Fibroblast of skin of abdomen (primary cell): ENCODE measurements at regions not wholly inside any gene's neighbourhood (a gene's known extent, or its start where the extent isn't known, plus 50 kb on each side); places are given as distances from the start of the nearest gene placed in this dataset.

Experiments
- DNase-seq: peaks from one replicate; pipeline ENCODE4 v3.0.0-alpha.2; 2013

DNA sequence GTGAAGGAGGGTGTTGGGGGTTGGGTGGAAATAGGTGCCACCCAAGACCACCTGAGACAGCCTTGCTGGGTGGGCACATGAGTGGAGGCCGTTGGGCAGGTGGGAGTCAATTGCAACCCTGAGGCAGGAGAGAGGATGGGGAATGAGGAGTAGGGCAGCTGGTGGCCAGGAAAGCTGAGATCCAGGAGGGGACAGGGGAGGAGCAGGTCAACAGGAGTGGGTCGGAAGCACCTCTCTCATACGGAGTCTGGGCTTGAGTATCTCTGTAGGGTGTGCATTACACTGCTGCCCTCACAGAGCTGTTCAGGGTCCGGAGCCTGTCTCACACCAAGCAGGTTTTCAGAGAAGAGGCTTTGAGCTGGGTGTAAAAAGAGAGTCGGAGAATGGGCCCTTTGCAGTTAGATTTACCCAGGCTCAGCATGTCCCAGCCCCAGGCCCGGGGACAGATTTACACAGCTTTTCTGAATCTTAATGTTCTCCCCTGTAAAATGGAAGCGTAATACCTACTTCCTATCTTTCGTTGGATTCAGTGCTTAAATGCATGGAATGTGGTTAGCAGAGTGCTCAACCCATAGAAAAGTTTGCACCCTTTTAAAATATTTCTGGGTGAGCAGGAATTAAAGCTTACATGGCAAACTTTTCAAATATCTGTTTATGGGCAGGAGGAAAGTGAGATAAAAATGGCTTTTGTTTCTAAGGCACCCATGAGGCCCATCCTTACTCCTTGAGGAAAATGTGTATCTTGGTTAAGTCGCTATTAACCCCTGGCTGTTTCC, 144.0 kb upstream of the MYCN start:
- DNase-seq, result no peak

DNA sequence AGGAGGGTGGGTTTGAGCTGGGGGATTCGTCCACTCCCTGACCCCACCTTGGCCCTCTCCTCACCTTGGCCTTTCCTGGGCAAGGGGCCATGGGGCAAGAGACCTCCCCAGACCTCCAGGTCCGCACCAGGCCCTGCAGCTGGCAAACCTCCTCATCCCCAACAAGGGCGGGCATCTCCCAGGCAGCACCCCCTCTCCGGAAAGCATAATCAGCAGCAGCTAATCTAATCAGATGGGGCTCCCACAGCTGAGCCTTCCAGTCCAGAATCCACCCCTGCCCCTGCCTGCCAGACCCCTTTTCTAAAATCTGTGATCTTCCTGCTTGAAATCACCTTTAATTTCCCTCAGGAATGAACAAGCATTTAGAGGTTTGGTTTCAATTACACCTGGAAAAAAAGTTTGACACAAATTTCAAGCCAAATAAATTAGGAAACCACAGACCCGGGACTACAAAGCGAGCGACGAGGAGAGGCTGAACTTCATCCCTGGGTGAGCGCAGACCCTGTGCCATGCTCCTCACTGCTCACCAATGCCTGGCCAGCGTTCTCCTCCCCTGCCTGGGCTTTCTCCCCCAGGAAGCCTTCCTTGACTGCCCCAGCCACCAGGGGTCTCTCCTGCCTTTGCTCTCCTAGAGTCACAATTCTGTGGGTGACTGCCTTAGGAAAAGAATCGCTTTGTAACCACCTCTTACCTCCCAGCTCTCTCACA, 143.0 kb upstream of the MYCN start:
- no peak for DNase-seq

DNA sequence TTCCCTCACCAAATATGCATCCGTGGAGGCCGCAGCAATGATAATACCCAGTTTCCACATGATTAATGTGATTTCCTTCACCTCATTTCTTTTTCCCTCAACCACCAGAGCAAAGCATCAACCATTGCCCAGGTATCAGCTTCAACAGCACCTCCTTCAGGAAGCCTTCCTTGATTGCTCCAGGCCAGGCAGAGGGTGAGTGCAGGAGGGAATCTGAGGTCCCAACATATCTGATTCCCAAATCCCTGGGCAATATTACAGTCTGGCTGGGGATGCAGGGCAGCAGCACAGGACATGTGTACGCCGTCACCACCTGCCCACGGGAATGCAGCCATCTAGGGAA, 142.4 kb upstream of the MYCN start:
- no peak for DNase-seq

DNA sequence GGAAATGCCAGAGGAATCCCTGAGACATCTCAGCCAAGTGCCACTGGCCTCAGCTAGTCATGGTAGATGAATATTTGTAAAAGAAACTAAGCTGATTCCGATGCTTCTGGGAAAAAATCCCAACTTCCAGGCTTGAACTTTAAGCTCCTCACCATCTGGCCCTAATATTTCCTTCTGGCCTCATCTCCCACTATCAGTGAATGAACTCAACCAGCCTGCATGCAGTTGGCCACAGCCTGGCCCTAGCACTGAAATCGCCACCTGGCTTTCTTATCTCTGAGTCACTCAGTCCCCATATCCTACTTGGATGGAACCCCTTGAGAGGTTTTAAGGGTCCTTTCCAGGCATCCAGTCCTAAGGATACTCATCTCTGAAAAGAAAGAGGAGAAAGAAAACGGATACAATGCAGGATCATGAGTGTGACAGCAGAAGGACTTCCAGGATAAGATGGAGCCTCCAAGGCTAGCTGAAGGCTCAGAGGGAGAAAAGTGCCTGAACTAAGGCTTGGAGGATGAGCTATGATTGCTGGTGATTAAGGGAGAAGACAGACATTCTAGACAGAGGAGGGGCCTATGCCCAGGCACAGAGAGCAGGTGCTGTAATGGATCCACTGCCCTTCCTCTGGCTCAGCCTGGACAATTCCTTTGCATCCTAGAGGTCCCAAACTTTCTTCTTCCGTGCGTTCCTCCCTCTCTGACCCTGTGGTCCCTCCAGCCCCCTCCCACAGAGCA, 141.5 kb upstream of the MYCN start:
- DNase-seq, result no peak

DNA sequence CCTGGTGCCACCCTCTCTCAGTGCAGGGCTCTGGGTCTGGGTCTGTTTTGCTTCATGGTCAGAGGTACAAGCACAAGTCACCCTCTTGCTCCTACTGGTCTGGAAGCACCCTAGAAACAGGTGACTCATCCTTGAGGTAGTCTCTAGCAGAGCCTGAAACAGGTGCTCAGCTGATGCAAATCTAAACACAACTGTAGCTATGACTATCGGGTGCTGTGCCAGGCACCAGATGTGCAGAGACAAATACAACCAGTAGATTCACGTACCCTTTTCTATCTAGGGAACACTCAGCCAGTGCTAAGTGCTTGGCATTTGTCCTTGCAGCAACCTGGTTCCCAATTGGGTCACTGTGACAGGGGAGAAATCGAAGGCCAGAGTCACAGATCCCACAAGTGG, 140.9 kb upstream of the MYCN start:
- no peak for DNase-seq

DNA sequence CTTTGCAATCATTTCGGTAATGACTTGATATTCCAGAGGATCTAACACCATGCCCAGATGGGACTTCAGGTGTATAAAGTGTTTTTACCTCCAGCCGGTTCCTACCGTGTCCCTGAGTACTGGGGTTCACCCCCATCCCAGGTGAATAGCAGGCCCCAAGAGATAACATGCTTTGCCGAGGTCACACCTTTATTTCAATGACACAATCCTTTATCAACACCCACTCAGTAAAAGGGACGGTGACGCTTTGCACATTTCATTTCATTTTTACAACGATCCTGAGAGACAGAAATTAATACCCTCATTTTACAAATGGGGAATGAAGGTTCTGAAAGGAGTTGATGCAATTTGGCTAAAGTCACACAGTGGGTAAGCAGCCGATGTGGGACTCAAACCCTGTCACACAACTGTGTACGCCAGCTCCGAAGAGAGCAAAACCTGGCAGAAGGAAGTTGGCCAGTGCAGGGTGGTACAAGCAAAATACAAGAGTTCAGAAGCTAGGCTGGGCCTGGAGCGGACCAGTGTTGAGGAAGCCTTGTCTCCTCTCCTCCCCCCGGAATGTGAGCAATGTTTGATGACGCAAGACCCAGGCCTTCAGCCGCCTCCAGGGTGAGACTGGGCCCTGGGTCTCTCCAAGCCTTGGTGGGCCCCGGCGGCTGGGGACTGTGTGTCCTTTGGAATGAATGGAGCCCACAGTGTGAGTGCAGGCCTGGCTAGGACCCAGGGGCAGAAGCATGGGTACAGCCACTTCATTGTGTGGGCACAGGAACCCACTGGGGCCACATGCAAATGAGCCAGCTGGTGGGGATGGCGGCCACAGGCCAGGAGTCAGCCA, 139.6 kb upstream of the MYCN start:
- no peak for DNase-seq

DNA sequence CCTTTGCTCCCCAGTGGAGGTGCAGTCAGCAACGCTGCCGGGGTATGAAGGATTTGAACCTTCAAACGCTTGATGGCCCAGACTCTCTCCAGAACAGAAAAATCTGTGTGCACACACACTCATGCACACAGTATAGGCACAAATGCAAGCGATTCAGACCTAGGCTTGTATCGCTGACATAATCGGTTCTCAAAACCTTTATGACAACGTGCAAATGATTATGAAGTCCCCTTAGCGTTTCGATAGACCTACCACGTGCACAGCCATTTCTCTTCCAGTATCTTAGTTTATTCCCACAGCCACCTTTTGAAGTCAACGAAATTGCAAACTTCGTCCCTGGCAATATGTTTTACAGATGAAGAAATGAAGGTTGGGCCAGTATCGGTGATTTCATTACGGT, 138.9 kb upstream of the MYCN start:
- DNase-seq, result no peak

DNA sequence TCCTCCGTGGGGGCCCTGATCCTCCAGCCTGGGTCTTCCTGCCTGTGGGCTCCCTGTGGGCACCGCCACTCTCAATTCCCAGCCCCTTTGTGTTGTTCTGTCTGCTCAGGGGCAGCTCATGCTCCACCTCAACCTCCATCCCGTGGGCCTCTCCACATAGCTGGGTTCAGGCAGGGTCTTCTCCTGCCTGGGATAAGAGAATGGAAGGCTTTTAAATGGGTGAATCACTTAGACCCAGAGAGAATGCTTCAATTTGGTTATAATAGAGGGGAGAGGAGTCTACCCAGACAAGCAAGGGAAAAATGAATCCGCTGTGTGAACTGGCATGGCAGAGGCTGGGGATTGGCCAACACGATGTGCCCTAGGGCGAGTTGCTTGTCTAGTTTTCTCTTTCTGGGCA, 138.4 kb upstream of the MYCN start:
- DNase-seq, result no peak

DNA sequence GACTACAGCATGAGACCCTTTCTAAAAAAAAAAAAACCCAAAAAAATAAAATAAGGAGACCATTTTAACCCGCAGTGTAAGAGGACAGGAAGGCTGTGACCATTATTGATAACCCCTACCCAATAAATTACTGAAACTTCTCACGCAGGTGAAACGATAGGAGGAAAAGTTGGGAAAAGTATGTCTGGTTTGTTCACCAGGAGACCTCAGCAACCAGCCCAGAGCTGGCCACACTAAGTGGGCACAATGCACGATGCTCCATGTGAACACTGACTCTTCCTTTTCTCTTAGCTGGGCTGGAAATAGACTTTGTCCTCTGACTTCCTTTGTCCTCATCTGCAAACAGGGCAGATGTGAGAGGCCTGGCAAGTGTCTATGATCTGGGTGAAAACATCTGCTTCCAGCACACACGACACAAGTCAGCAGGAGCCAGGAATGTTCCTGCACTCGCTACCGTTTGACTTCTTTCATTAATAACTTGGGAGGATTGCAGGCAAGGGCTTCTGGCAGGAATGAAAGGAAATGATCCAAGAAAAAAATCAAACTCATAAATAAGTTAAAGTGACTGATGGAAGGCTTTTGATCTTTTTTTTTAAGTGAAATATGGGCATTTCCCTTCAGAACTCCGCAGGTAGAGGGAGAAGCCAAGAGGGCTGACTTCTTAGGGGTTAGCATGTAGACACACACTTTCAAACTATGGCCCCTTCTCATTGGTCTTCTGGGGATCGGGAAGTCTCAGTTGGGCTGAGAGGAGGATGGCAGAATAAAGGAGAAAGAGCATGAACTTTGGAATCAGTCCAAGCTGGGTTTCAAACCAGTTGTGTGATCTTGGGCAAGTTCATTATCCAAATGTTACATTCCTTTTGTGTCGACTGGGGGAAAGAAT, 137.4 kb upstream of the MYCN start:
- DNase-seq, result no peak

DNA sequence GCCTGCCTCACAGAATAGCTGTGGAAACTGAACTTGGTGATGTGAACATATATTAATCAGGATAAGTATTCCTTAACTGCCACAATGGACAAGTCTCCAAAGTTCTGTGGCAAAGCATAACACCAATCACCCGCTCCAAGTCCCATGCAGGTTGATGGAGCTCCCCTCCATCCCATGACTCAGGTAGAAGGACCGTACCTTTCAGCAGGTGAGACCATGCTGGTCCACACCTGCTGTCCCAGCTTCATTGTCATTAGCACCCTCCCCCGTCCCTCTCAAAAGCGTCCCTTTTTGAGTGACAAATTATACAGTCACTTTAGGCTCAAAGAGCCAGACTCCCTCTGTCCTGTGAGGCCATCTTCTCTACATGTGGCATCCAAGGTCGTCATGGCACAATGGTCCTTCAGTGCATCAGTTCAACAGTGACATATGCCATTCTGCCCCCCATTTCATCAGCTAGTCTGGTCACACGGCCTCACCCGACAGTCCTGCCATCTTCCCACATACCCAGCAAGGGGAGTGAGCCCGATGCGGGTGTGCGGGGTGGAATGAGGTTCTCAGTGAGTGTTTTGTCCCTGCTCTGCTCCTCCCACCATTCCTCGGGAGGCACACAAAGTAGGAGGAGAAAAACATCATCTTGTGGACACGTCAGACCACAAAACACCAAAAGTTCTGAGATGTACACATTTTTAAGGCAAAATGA, 136.7 kb upstream of the MYCN start:
- DNase-seq, result no peak

DNA sequence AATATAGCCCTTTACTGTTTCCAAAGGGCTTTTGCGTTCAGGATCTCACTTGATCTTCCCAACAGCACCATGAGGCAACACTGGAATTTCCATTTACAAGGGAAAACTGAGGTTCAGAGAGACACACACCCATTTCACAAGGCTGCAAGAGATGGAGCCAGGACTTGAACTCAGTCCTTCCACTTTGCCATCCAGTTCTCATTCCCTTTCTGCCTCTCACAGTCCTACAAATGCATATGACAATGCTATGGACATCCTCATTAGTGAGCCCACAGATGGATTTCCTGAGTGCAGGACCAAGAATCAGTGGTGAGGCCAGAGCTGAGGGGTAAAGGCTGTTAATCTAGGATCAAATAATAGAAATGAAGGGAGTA, 136.1 kb upstream of the MYCN start:
- DNase-seq, result no peak

DNA sequence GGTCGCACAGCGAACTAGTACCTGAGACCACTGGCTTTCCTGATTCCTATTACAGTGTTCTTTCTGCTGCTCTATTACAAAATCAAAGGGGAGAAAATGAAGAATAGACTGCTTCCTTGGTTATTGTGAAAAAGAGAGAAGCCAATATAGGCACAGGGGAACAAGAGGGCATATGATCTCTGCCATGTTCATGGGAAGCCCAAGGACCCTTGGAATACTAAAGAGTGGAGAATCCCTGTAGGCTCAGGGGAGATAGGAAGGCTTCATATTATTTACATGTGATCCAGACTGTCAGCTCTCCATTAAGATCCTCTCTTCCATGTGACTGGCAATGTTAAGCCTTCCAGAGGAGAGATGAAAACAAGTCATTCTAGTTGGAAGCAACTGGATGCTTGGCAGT, 135.7 kb upstream of the MYCN start:
- no peak for DNase-seq

DNA sequence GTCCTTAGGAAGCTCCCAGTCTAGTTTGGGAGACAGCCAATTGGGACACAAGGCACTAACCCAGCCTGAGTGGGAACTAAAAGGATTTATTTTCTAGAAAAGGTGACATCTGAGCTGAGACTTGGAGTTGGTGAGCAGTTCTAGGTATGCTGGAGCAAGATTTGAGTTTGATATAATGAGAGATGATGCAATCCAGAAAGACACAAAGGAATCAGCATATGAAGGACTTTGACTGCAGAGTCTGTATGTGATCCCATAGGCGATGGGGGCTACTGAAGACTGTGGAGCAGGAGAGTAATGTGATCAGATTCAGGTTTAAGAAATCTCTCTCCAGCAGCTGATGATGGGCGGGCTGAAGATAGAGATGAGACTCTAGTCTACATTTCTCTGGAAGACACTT, 135.1 kb upstream of the MYCN start:
- DNase-seq, result no peak

DNA sequence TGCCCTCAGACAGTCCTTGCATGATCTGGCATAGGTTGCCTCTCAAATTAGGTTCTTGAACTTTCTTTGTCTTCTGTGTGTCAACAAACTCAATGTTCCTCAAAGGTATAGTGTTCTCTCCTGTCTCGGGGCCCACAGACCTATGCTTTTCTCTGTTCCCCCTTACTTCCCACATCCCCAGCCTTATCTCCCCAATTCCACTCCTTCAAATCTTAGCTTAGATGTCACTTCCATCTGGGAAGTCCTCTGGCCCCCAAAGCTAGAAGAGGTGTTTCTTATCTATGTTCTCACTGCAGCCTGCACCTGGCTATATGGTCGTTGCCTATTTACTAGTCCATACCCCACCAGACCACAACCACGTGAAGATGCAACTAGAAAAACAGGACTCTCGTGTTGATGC, 134.6 kb upstream of the MYCN start:
- no peak for DNase-seq

DNA sequence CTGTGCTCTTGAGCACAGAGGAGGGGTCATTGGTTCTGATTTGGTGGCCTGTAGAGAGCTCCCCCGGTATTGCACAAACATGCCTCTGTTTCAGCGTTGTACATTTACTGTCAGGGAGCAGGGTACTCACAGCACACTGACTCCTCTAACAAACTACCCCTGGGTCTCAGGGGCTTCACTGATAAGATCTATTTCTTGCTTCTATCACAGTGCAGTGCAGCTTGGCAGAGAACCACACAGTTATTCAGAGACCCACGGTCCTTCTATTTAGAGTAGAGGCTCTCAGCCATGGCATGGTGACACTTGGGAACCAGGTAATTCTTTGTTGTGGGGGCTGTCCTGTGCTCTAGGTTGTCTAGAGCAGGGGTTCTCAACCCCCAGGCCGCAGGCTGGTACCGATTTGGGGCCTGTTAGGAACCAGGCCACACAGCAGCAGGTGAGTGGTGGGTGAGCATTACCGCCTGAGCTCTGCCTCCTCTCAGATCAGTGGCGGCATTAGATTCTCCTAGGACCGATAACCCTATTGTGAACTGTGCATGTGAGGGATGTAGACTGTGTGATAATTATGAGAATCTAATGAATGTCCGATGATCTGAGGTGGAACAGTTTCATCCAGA, 133.4 kb upstream of the MYCN start:
- no peak for DNase-seq

DNA sequence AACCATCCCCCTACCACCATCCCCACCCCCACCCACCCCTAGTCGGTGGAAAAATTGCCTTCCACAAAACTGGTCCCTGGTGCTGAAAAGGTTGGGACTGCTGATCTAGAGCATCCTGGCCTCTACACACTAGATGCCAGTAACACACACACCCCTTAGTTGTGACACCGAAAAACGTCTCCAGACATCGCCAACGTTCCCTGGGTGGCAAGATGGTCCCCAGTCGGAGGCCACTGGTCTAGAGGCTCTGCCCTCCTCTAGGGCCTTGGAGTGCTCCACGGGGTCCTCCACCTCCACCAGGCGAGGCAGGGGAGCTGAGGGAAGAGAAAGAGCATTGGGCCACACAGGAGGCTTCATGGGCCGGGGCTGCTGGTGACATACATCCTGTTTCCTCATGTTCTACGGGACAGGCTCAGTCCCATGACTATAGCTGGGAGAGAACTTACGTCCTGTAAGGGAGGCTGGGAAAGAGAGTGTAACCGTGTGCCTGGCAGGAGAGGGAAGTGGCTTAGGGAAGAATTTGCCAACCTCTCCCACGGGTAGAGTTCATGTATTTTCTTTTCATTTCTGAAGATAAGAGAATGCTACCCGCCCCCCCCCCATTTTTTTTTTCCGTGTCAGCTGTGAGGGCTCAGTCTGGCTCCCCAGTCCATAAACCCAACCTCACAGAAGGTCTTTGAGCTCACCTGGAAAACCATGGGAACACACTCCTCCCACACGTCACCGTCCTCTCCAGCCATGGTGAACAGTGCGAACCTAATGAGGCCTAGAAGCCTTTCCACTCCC, 132.7 kb upstream of the MYCN start:
- DNase-seq, result no peak

DNA sequence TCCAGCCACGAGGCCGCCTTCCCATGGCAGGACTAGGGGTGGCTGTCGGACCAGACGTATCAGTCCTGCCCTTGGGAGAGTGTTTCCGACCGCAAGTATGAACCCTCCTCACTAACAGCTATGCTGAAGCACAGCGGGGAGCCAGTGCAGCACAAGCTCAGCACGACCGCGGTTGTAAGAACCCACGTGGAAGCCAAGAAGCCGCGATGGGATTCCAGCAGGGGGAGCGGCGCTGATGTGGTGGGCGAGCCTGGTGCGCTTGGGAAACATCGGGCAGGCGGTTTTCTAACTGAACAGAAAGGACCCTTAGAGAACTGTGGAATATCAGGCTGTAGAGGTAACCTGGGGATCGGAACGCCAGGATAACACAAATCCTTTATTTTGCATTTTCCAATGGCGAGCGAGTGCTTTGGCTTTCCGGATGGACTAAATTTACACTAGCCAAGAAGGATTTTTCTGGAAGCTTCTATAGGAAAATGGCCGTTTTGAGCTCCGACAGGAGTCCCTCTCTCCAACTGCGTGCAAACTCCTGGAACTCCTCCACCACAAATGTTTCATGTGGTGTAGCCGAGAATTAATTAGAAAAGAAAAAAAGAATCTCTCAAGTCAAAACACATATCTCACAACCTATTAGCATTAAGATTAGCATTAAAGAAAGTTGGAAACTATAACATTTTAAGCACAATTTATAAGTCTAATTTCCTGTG, 132.0 kb upstream of the MYCN start:
- no peak for DNase-seq

DNA sequence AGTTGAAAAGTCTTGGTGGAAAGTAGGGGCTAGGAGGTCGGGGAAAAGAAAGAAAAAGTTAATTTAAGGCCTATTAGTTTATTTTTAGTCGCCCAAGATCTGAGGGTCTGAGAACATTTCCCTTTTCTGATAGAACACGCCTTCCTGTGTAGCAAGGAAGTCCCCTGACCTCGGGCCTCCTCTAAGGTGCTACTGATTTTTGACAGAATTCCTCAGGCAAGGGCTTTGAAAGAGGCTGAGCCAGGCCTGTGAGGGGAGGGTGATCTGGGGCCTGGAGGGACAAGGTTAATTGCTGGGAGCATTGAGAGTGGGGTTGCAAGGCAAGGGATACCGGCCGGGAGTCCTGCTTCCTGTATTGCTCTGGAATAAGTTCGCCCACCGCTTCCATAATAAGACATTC, 131.4 kb upstream of the MYCN start:
- no peak for DNase-seq

DNA sequence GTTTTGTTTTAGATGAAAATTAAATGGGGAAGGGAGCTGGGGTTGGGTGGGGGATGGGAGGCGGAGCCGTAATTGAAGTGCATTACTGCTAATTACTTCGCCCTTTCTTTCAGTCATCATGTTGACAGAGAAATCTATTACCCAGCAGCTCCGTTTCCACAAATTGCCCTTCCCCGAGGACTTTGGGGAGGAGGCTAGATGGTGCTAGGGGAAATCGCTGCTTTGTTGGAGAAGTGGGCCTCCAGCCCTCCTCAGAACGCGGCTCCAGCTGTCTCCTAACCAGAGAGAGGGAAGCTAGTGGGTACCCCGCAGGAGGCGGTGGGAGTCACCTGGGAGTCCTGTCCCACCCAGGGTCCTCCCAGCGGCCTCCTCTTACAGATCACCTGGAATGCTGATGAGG, 130.9 kb upstream of the MYCN start:
- DNase-seq, result no peak
